GM06990 (cell line): ENCODE measurements at regions not wholly inside any gene's neighbourhood (a gene's known extent, or its start where the extent isn't known, plus 50 kb on each side); places are given as distances from the start of the nearest gene placed in this dataset.

Experiments used
- DNase-seq: peaks from one replicate; pipeline ENCODE4 v3.0.0-alpha.2; 2011; ENCODE audit not compliant: insufficient read length; ENCODE audit errors: extremely low read depth
- H3K27me3 ChIP-seq: replicated peaks from 2 replicates; pipeline ENCODE4 v1.6.0; 2011; ENCODE audit warnings: low read length; ENCODE audit not compliant: control insufficient read depth, insufficient read depth
- H3K36me3 ChIP-seq: 2 replicates; pipeline ENCODE4 v1.5.1; 2011; ENCODE audit warnings: low read length; ENCODE audit not compliant: control insufficient read depth, insufficient read depth
- H3K4me3 ChIP-seq: replicated peaks from 2 replicates; pipeline ENCODE4 v1.5.1; 2011; ENCODE audit warnings: low read depth, mild to moderate bottlenecking, control low read depth, low read length
- TF ChIP-seq, protein P1 (sequence below): IDR thresholded peaks from 2 replicates; pipeline ENCODE4 v1.5.1; 2011; ENCODE audit warnings: low read length, control low read depth, mild to moderate bottlenecking, inconsistent platforms; ENCODE audit not compliant: insufficient read depth, poor library complexity, severe bottlenecking

- Histone ChIP-seq H3K4me3 (no peak overlapping the region), H3K36me3 (no peaks in the 10 kb centered on the region), H3K27me3 (no peaks in the 10 kb centered on the region)
- DNase-seq, result no peak
- TF ChIP-seq, protein P1, sequence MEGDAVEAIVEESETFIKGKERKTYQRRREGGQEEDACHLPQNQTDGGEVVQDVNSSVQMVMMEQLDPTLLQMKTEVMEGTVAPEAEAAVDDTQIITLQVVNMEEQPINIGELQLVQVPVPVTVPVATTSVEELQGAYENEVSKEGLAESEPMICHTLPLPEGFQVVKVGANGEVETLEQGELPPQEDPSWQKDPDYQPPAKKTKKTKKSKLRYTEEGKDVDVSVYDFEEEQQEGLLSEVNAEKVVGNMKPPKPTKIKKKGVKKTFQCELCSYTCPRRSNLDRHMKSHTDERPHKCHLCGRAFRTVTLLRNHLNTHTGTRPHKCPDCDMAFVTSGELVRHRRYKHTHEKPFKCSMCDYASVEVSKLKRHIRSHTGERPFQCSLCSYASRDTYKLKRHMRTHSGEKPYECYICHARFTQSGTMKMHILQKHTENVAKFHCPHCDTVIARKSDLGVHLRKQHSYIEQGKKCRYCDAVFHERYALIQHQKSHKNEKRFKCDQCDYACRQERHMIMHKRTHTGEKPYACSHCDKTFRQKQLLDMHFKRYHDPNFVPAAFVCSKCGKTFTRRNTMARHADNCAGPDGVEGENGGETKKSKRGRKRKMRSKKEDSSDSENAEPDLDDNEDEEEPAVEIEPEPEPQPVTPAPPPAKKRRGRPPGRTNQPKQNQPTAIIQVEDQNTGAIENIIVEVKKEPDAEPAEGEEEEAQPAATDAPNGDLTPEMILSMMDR, result no peak
Observed at GRCh38 chr9:12516031-12516430, 177.2 kb upstream of the TYRP1 start.

GRCh38 chr9:12516573-12516972, 176.6 kb upstream of the TYRP1 start:
- Histone ChIP-seq H3K36me3 (no peaks in the 10 kb centered on the region), H3K27me3 (no peaks in the 10 kb centered on the region), H3K4me3 (no peak overlapping the region)
- no peak for DNase-seq
- TF ChIP-seq, protein P1, result no peak

GRCh38 chr9:12538842-12539579, 154.2 kb upstream of the TYRP1 start:
- no peak for DNase-seq
- Histone ChIP-seq H3K27me3 (no peaks in the 10 kb centered on the region), H3K4me3 (no peak overlapping the region), H3K36me3 (no peaks in the 10 kb centered on the region)
- TF ChIP-seq, protein P1, result no peak

GRCh38 chr9:12539580-12539975, 153.6 kb upstream of the TYRP1 start:
- no peaks in the 10 kb centered on the region for H3K36me3 ChIP-seq
- H3K4me3 ChIP-seq, result no peak overlapping the region
- DNase-seq, result no peak
- no peaks in the 10 kb centered on the region for H3K27me3 ChIP-seq
- TF ChIP-seq, protein P1, result no peak

GRCh38 chr9:12544700-12545099, 148.5 kb upstream of the TYRP1 start:
- H3K4me3 ChIP-seq, result no peak overlapping the region
- H3K36me3 ChIP-seq, result no peaks in the 10 kb centered on the region
- TF ChIP-seq, protein P1, result no peak
- no peak for DNase-seq
- H3K27me3 ChIP-seq, result no peaks in the 10 kb centered on the region

DNA sequence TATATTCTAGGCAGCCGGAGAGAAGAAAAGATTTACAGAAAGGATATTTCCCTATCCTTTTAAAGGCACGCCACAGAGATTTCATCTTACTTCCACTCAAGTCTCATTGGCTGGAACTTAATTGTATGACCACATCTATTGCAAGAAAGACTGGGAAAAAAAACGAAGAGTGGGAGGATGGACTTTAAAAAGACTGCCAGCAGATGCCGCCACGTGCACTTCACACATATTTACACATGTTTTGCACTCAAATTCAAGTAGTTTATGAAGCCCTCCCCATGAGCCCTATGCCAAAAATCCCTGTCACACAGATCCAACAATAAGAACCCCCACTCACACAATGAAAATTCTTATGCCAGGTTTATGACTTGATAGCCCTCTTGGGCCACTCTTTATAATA, 138.5 kb upstream of the TYRP1 start:
- no peaks in the 10 kb centered on the region for H3K36me3 ChIP-seq
- DNase-seq, result no peak
- TF ChIP-seq, protein P1, result no peak
- no peak overlapping the region for H3K4me3 ChIP-seq
- H3K27me3 ChIP-seq, result no peaks in the 10 kb centered on the region
